Activated gamma-delta T cell treated with Interleukin-2 at 50 U/mL for 16 hours (primary cell): ENCODE measurements at regions not wholly inside any gene's neighbourhood (a gene's known extent, or its start where the extent isn't known, plus 50 kb on each side); places are given as distances from the start of the nearest gene placed in this dataset.
"Not testable (repeated sequence)": the region's sequence is repeated elsewhere in the genome, so short reads cannot be mapped to it uniquely, and the experiment has no call there.

Experiments used
- DNase-seq: peaks from one replicate; pipeline ENCODE4 v3.0.0-alpha.2; 2020

DNA sequence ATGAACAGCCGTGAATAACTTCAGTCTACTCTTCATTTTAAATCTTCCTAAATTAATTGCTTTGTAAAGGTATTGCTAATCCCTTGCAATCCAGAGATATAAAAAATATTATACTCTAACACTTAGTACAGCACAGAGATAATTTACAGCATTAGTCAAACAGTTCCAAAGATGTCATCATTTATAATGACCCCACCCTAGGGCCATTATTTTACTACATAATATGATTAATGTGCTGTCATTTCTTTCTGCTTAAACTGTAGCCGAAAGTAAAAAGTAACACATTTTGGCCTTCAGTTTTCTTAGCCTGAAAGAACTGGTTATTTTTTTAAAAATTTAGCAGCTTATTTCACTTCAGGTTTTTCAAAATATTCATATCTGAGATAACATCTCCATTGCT lies 256.3 kb upstream of the RFC3 start:
- no peak for DNase-seq

DNA sequence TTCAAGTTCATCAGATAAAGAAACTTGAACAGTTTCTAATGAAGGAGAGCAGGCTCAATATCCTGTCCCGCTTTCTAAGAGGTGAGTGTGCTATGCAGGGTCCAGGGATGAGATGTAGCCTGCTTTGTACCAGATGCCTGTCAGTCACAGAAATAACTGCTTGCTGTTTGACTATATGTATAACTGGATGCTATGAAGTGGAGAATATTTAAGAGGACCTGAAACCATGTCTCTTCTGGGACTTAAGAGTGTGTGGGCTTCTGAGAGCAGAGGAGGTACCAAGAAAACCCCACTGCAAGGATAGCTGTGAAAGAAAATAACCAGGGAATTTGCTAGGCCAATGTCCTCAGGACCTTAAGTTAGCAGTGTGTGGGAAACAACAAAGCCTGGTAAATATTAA lies 246.3 kb upstream of the RFC3 start:
- no peak for DNase-seq

DNA sequence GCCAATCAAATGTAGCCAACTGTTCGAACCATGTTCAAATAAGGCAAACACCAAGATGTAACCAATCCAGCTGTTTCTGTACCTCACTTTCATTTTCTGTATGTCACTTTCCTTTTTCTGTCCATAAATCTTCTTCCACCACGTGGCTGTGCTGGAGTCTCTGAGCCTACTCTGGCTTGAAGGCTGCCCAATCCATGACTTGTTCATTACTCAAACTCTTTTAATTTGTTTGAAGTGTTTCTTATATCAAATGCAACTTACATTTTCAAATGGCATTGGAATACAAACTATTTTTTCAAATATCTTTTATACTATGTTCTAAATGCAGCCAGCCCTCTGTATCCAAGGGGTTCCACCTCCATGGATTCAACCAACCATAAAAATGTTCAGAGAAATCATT lies 245.6 kb upstream of the RFC3 start:
- DNase-seq, result not testable (repeated sequence)

DNA sequence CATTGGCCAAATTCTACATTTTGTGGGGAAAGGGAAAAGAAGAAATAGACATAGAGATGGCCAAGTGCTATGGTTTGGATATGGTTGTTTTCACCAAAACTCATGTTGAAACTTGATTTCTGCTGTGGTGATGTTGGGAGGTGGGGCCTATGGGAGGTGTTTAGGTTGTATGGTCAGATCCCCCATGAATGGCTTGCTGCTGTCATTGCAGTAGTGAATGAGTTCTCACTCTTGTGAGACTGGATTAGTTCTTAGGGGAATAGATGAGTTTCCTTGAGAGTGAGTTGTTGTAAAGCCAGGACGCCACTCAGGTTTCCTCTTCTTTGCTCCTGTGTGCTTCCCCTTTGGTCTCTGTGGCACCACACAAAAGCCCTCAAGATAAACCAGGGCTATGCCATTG lies 242.6 kb upstream of the RFC3 start:
- DNase-seq, result no peak

DNA sequence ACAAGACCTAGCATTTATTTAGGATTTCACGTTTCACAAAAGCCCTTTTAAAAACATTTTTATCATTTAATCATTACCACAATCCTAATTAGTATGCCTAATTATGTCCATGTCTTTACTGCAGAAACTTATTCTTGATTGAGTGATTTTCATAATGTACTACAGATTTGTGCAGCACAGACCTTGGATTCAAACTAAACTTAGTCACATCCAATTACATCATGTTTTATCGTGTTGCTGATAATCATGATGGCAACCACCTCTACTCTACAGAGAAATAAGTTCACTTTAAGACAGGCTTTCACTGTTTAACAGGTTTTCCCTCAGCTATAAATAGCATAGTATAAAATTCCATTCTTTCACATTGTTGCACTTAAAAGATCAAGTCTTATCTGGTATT lies 240.9 kb upstream of the RFC3 start:
- DNase-seq, result no peak

DNA sequence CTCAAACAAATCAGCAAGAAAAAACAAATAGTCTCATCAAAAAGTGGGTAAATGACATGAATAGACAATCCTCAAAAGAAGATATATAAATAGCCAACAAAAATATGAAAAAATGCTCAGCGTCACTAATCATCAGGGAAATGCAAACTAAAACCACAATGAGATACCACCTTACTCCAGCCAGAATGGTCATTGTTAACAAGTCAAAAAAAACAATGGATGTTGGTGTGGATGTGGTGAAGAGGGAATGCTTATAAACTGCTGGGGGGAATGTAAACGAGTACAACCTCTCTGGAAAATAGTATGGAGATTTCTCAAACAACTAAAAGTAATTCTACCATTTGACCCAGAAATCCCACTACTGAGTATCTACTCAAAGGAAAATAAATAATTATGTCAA lies 239.2 kb upstream of the RFC3 start:
- DNase-seq, result no peak

DNA sequence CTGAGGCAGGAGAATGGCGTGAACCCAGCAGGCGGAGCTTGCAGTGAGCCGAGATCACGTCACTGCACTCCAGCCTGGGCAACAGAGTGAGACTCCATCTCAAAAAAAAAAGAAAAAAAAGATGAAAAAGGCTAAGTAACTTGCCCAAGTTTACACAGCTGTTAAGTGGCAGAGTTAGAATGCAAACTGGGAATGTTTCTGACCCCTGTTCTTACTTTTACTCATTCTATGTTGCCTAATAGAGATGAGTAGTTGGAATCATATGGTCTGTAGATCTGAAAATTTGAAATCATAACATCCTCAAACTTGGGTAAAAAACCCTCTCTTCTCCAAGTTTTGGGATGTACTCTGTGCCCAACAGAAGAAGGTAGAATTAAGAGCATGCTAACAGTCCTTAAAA lies 235.8 kb upstream of the RFC3 start:
- DNase-seq, result no peak

DNA sequence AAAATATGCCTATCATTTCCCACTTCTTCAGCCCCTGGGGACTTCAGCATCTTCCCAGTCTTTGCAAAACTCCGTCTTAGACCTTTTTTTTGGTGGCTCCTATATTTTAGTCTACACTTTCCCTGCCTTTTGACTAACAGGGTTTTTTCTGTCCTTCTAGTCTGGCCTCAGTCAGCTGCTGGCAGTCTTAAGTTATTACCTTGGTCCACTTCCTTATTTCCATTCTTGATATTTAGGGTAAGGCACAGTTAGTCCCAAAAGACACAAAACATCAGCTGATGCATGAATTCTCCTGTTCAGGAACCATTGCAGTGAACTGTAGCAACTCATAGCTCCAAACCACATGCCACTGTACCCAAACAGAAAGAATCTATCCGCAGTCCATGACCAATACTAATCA lies 234.6 kb upstream of the RFC3 start:
- no peak for DNase-seq

DNA sequence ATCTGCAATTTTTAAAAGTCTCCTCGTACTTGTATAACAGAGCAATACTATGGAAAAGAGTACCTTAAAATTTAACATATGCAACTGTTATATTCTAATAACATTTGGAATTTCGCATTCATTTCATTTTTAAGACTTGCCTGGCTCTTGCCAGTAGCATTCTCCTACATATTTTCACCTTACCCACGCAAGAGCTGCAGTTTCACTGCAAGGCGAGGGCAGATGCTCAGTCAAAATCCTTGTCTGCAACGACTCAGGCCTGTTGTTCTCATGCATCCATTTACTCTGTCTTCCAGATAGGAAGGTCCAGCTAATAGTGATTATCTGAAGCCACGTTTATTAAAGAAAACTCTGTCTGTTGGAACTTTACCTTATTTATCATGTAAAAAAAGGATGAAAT lies 227.0 kb upstream of the RFC3 start:
- no peak for DNase-seq

DNA sequence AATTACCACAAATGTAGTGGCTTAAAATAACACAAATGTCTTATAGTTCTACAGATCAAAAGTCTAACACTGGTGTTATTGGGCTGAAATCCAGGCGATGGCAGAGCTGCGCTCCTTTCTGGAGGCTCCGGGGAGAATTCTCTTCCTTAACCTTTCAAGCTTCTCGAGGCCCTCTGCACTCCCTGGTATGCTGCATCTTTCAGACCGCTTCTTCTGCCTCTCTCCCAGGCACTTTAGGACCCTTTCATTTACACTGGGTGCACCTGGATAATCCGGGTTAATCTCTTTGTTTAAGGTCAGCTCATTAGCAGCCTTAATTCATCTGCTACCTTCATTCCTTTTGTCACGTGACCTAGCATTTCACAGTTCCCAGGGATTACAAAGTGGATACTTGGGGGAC lies 211.3 kb upstream of the RFC3 start:
- no peak for DNase-seq

DNA sequence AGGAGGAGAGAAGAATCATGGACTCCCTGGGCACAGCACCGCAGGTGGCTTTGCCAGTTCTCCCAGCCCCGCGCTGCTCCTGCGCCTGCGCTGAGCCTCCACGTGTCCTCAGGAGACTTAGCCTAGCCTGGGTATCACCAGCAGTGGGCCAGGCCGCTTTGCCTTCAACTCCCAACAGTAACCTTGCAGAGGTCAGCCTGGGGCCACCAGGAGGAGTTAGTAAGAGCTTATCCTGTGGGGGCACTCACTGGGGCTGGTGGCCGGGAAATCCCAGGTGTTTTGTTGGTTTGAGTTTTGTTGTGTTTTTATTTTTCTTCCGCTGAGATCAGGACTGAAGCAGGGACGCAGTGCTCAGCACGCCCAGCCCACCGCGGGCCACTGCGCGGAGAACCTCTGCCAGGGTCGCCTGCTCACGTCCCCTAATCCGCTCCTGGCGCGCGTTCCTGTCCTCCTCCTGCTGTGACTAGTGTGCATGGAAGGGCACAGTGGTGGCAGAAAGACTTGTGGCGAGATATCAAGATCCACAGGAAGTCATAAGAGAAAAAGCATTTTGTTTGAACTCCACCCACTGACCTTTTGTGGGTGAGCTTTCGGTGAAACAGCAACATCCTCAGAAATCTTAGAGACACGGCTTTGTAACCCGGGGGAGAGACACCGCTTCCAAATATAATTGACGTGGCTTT lies 207.4 kb upstream of the RFC3 start:
- peak; percentile 5 for DNase-seq

DNA sequence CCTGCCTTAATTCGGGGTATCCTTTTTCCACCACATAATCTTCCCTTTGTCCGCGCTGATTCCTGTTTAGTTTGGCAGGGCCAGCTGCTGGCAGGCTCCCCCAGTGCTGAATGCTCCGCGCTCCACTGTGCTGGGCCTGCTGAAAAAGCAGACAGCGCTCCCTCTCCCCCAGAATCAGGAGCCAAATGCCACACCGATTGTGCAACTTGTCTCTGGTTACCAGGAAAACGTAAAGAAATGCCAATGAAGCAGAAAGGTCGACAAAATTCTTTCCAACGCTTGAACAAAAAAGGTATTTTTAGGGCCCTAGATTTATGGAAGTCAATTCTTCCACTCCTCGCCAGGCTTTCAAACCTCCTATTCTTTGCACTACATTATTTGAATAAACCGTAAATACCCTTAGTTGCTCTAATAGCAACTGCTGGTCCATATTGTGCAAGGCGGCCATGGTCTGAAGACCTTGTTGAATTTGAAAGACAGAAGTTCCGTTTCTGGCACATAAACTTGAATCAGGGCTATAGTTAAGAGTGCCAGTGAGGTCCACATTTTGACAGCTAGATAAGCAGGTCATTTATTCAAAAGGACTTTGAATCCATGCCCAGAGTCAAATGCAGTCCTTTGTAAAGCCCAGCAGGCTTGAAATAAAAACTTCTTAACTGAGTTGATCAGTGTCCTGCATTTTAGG lies 206.7 kb upstream of the RFC3 start:
- no peak for DNase-seq

DNA sequence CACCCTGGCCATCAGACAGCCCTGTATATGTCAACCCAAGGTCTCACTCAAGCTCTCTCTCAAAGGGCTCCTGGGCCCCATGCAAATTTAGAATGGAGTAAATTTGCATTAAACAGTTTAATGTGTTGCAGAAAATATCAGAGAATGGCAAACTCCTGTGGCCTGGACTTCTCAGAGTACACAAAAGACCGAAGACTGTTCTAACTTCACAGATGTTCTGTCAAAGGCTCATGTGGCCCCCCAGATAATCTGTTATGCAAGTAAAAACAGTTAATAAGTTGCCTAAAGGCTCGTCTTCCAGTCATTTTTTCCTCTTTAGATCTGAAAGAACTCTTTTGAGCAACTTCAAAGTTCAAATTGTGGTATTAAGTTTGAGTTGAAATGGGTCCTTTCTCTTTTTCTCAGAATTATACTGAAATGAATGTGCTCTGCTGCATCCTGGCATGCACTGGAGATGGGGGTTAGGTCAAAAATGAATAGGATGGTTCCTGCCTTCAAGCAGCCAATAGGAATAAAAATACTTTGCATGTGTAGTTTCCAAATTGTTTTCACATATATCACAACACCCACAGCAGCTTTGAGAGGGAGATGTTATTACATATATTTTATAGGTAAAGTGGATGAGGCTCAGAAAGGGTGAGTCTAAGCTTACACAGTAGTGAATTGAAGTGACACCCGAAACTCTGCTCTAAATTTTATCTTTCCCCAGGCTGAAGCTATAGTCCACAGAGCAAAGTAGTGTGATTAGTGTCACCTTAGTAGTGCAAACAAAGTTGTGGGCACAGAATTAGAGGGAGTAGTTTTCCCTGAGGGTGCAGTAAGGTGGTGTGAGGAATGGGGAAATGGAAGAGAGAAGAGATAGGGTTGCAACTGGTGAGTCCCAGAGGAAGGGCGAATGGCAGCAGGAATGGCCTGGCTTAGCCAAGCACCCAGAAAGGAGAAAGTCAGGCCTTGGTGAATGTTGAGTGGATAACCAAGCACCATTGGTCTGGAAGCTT lies 205.0 kb upstream of the RFC3 start:
- DNase-seq, result no peak

DNA sequence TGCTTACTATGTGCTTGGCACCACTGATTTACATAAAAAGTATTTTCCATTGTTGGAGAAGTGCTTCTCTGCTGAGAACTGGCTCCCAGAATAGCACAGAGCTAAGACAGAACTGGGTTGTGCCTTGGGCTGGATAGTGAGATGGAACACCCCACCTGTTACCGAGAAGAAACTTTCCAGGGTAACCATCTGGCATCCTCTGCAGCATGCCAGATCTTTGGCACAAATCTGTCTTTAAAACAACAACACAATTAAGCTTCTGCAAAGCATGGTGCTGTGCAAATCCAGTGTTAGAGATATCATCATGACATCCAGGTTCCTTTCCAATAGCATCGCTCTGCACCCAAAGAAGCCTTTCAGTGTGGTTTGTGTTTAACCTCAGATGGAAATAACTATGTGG lies 202.5 kb upstream of the RFC3 start:
- no peak for DNase-seq

DNA sequence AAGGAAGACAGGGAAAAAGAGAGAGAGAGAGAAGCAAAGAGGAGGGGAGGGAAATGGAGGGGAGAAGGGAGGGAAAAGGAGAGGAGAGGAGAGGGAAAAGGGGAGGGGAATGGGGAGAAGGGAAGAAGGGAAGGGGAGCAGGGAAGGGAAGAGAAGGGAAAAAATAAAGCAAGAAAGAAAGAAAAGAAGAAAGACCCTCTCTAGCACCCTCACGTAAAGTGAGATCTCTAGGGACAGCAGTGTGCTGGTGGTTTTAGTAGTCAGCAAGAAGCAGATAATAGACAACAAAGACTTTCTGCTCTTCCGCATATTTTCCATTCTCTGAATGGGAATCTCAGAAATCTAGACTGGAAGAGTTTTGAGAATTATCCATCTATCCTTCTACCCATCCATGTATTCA lies 201.8 kb upstream of the RFC3 start:
- DNase-seq, result no peak

DNA sequence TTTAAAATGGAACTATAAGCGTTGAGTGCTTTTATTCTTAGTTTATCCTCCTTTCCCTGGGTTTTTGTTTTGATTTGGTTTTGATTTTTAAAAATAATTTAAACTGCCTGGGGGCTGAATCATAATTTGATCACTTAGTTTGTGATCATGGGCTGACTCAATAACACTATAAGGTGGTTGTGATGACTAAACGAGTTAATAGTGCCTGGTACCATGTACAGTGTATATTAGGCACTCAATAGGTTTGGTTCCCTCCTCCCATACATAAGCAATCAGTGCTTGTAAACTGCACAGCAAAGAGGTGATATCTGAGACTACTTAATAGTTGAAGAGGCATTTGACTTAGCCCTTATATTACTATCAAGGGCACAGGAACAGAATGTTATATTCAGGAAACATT lies 200.9 kb upstream of the RFC3 start:
- DNase-seq, result no peak

DNA sequence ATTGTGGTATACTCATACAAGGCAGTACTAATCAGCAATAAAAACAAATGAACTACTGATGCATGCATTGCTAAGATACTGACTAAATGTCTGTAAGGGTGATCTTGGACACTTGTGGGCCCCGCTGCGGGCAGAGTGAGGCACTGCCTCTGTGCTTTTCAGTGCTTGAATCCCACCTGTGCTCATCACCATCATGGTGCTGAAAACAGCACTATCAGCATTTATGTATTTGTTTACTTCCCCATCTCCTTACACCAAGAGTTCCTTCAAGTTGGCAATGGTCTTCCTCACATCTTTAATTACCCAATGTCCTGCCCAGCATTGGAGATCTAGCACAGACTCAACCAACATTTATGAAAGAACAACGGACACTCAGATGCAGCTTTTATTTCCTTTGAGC lies 193.7 kb upstream of the RFC3 start:
- DNase-seq, result no peak

DNA sequence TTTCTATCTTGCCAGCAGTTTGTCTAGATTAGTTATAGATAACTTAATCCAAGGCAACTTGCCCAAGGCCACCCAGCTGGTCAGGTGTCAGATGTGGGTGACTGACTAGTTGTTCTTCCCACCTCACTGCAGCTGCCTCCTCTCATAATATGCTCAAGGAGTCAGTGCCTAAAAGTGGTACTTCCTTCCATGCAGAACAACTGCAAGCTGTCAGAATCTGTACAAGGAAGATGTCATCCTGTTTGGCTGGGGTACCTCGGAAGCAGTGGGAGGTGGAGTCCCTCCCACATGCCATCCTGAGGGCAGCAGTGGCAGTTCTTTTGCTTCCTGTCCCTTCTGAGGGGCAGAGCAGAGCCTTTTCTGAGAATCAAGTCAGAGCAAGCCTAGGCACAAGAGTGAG lies 193.2 kb upstream of the RFC3 start:
- no peak for DNase-seq

DNA sequence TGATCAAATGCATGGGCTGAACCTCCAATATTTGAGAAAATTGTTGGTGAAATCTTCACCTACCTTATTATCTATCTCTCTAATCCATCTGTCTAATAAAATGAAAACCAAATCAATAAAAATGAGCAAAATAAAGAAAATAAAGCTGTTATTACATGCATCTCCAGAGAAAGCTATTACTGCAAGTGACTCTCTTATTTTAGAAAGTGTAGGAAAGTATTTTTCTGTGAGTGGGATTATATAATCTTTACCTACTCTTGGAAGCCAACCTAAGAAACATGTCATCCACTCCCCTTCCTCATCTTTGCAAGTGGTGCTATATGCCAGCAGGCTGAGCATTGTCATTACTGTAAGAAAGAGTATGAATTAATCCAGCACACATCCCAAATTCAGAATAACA lies 191.5 kb upstream of the RFC3 start:
- no peak for DNase-seq

DNA sequence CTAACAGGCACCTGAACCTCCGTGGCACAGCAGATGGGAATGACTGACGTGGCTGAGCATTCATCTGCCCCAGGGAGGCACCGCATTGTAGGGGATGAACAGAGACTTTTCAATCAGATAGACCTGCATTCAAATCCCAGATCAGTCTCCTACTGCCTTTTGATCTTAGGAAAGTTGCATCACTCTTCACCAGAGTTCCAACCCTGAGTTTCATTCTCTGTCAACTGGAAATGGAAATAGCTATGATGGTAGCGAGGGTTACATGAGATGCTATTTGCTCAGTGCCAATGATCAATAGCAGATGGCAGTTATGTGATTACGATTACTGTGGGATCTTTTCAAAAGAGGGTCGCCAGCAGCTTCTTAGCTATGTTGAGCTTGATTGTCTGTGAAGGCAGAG lies 189.3 kb upstream of the RFC3 start:
- DNase-seq, result no peak

DNA sequence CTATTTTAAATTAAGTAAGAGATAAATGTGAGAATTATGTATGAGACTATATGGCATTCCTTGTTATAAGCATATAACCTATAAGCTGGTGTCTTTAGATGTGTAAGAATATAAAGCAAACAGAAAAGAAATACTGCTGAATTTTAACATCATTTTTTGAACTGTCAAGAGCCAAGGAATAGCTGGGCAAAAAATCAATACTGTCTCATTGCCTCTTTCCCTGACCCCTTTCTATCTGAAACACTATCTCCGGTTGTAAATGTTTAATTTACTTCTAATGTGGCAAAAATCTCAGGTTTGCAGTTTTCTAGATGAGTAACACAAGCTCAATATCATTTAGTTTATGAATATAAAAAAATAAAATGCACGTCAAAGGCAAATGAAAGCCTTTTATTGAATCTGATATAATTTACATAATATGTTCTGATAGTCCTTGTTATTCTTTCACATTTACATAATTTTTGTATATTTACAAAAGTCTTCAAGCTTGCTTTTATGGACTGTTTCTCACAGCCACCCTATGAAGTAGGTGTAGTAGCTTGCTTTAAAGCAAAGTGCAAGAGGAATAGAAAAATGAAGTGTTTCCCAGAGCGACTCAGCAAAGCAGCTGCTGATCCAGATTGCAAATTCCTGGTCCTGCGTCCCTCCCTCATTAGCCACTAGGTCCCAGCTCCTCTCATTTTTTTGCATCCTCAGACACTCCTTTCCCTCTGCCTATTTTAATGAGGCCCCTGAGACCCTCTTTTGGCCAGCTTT lies 188.2 kb upstream of the RFC3 start:
- DNase-seq, result no peak

DNA sequence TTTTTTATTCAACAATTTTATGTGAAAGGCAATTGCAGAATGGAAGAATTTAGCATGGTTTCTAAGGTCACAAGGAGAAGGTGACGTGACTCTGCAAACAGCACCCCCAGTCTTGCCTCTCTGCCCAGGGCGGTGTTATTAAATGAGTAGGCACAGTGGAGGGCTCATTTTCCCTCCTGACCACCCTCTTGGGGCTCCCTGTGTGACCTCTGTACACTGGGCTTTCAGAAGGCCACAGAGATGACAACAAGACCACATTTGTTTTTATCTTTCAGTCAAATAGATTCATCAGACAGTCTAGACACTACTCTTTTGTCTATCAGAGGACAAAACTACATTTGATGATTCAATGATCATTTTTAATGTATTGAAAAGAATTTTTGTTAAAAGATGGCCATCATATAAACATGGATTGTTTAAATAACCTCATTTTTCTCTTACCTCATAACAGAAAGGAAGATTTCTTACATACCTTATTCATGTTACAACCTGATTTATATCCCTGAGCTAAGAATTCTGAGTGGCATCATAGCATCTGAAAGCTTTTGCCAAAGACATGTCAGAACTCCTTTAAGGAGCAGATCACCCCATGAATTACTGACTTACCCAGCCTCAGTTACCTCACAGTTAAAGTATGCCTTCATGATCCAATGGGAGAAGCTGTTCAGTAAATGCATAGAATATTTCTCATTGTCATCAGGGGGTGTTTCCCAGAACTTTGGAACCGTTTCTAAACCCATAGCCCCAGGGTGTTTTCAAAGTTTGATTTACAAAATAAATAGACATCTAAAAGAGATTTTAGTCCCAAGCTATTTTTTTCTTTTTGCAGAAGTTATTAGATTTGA lies 184.0 kb upstream of the RFC3 start:
- no peak for DNase-seq
